Sigmoid colon (tissue), 3 donors: ENCODE measurements at regions not wholly inside any gene's neighbourhood (a gene's known extent, or its start where the extent isn't known, plus 50 kb on each side); places are given as distances from the start of the nearest gene placed in this dataset.

ENCODE experiments used
- small RNA-seq, 3 donors: library from RNA; depleted of rRNA; stranded (forward); fragments of <200 nt; gene quantifications; one replicate each; pipeline ENCODE3, GENCODE V24; 2016

Small RNA genes in the stretch of these regions (small RNA-seq; reads per million reads assigned to genes)
- gene RN7SKP40 = 0 reads per million in 3 donors
